Inflammatory macrophage treated with lipopolysaccharide for 1 hour (primary cell): ENCODE measurements at regions not wholly inside any gene's neighbourhood (a gene's known extent, or its start where the extent isn't known, plus 50 kb on each side); places are given as distances from the start of the nearest gene placed in this dataset.
"Not testable (repeated sequence)": the region's sequence is repeated elsewhere in the genome, so short reads cannot be mapped to it uniquely, and the experiment has no call there.

Experiments
- DNase-seq, 2 donors: peaks; one replicate each; pipeline ENCODE4 v3.0.0-alpha.2; 2020 to 2022

- no peak for DNase-seq
Measured at GRCh38 chr4:169934794-169935429, 91.3 kb downstream of the MFAP3L start.

- DNase-seq = no peak
Measured at GRCh38 chr4:169933531-169933930, 92.7 kb downstream of the MFAP3L start.

- no peak for DNase-seq
Measured at GRCh38 chr4:169931964-169932363, 94.2 kb downstream of the MFAP3L start.

- DNase-seq = not testable (repeated sequence)
Measured at GRCh38 chr4:169930755-169931154, 95.4 kb downstream of the MFAP3L start.

- DNase-seq = no peak
Measured at GRCh38 chr4:169927280-169927679, 98.9 kb downstream of the MFAP3L start.

- no peak for DNase-seq
Measured at GRCh38 chr4:169925678-169926077, 100.5 kb downstream of the MFAP3L start.

- DNase-seq = no peak
Measured at GRCh38 chr4:169922632-169923276, 103.4 kb downstream of the MFAP3L start.

GRCh38 chr4:169921732-169922131, 104.5 kb downstream of the MFAP3L start:
- no peak for DNase-seq

GRCh38 chr4:169921237-169921636, 105.0 kb downstream of the MFAP3L start:
- no peak for DNase-seq

- not testable (repeated sequence) for DNase-seq
Measured at GRCh38 chr4:169919194-169920124, 106.7 kb downstream of the MFAP3L start.

- no peak for DNase-seq
Measured at GRCh38 chr4:169915545-169915944, 110.7 kb downstream of the MFAP3L start.

GRCh38 chr4:169914866-169915265, 111.3 kb downstream of the MFAP3L start:
- DNase-seq = no peak

GRCh38 chr4:169912996-169913395, 113.2 kb downstream of the MFAP3L start:
- no peak for DNase-seq

- no peak for DNase-seq
Measured at GRCh38 chr4:169909897-169910296, 116.3 kb downstream of the MFAP3L start.

- no peak for DNase-seq
Measured at GRCh38 chr4:169909479-169909878, 116.7 kb downstream of the MFAP3L start.

GRCh38 chr4:169907705-169908104, 118.5 kb downstream of the MFAP3L start:
- no peak for DNase-seq

- DNase-seq = no peak
Measured at GRCh38 chr4:169906821-169907220, 119.4 kb downstream of the MFAP3L start.

- DNase-seq = peak; percentile 28 to 46
Measured at GRCh38 chr4:169906104-169906503, 120.1 kb downstream of the MFAP3L start.

GRCh38 chr4:169902658-169903345, 123.4 kb downstream of the MFAP3L start:
- no peak for DNase-seq

GRCh38 chr4:169900241-169900845, 125.9 kb downstream of the MFAP3L start:
- no peak for DNase-seq

- DNase-seq = no peak
Measured at GRCh38 chr4:169899295-169899694, 126.9 kb downstream of the MFAP3L start.

GRCh38 chr4:169898095-169898494, 128.1 kb downstream of the MFAP3L start:
- no peak for DNase-seq

GRCh38 chr4:169894767-169895166, 131.4 kb downstream of the MFAP3L start:
- DNase-seq = not testable (repeated sequence)
